Mammary epithelial cell (primary cell): ENCODE measurements at regions not wholly inside any gene's neighbourhood (a gene's known extent, or its start where the extent isn't known, plus 50 kb on each side); places are given as distances from the start of the nearest gene placed in this dataset.

Experiments used
- CTCF ChIP-seq, 2 donors: IDR thresholded peaks in 1 of 2; conservative IDR thresholded peaks in 1 of 2; 2 replicates each; pipeline ENCODE4 v1.5.1; 2011 to 2012; ENCODE audit warnings: inconsistent platforms in 2 of 2, low read length in 2 of 2, mild to moderate bottlenecking in 2 of 2, control low read depth in 1 of 2, low read depth in 1 of 2; ENCODE audit not compliant: insufficient read depth in 1 of 2; ENCODE audit errors: extremely low read depth in 1 of 2
- EZH2 ChIP-seq: IDR thresholded peaks from 2 replicates; pipeline ENCODE4 v1.6.1; 2012; ENCODE audit warnings: low read length, inconsistent platforms, borderline replicate concordance

- TF ChIP-seq CTCF (conservative IDR thresholded peaks at IDR 0.05 in 1 of 2, IDR thresholded peaks at IDR 0.05 in 1 of 2; ENCODE audit: extremely low read depth in 1 of 2, insufficient read depth in 1 of 2, low read depth in 1 of 2, low read length in 2 of 2), result peak; percentile 36 to 54
- no peak for TF ChIP-seq EZH2
Measured at GRCh38 chr13:84574851-84575250, 692.6 kb upstream of the SLITRK1 start.
